ENCODE measurements at regions not wholly inside any gene's neighbourhood (a gene's known extent, or its start where the extent isn't known, plus 50 kb on each side); places are given as distances from the start of the nearest gene placed in this dataset.

DNA sequence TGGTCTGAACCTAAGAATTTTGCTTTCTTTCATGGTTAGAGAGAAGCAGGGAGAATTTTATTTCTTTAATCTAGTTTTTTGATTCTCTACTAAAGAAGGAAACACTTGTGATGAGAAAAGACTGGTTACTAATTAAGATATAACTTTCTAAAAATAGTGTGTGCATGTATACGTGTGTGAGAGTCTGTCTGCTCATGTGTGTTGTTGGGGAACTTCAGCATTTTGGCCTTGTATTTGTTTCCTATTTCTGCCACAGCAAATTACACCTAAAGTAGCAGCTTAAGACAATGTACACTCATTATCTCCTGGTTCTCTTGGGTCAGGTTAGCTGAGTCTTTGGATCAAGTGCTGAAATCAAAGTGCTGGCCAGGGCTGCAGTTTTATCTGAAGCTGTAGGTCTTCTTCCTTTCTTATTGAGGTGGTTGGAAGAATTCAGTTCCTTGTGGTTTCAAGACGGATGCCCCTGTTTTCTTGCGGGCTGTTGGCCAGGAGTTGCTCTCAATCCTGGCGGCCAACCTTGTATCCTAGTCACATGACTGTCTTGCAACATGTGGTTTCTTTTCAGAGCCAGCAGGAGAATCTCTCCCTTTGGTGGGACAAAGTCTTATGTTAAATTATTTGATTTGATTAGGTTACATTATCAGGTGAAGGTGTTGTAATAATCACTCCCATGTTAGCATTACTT, 188.4 kb upstream of the CLNK start (continued):
- no peak for TF ChIP-seq RXRA (IDR thresholded peaks at IDR 0.05; ENCODE audit: insufficient read depth, low read depth, low read length)
- no peak for TF ChIP-seq ASH2L (IDR thresholded peaks at IDR 0.05; ENCODE audit: low read length)
- no peak for TF ChIP-seq CBX8 (IDR thresholded peaks at IDR 0.05; ENCODE audit: borderline replicate concordance, low read depth, low read length)
- TF ChIP-seq MAFK (IDR thresholded peaks at IDR 0.05; ENCODE audit: low read depth, low read length) = no peak
- no peak for TF ChIP-seq TAF1 (IDR thresholded peaks at IDR 0.05; ENCODE audit: low read depth, low read length)
- no peak for TF ChIP-seq NRF1 (IDR thresholded peaks at IDR 0.05; ENCODE audit: low read depth, low read length)
- no peak for TF ChIP-seq CTBP2 (IDR thresholded peaks at IDR 0.05; ENCODE audit: borderline replicate concordance, insufficient read depth, insufficient read length, low read length)
- TF ChIP-seq, protein P1, sequence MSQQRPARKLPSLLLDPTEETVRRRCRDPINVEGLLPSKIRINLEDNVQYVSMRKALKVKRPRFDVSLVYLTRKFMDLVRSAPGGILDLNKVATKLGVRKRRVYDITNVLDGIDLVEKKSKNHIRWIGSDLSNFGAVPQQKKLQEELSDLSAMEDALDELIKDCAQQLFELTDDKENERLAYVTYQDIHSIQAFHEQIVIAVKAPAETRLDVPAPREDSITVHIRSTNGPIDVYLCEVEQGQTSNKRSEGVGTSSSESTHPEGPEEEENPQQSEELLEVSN (IDR thresholded peaks at IDR 0.05) = no peak

Data from H1 (cell line).